Renal pelvis (tissue), 1 donor: ENCODE measurements at regions not wholly inside any gene's neighbourhood (a gene's known extent, or its start where the extent isn't known, plus 50 kb on each side); places are given as distances from the start of the nearest gene placed in this dataset.
A peak's percentile ranks its signal among the peaks of the same experiment; 100 is the strongest.
"Not testable (repeated sequence)": the region's sequence is repeated elsewhere in the genome, so short reads cannot be mapped to it uniquely, and the experiment has no call there.

ENCODE experiments used
- DNase-seq: peaks from one replicate; pipeline ENCODE4 v3.0.0-alpha.2; 2013

GRCh38 chr12:85574291-85574690, 261.9 kb downstream of the RASSF9 start:
- no peak for DNase-seq

- peak; percentile 57 for DNase-seq
Measured at GRCh38 chr12:85575120-85576096, 260.8 kb downstream of the RASSF9 start.

- DNase-seq = no peak
Measured at GRCh38 chr12:85580562-85581168, 255.5 kb downstream of the RASSF9 start.

GRCh38 chr12:85587158-85587557, 249.1 kb downstream of the RASSF9 start:
- no peak for DNase-seq

GRCh38 chr12:85588221-85588620, 248.0 kb downstream of the RASSF9 start:
- DNase-seq = no peak

DNA sequence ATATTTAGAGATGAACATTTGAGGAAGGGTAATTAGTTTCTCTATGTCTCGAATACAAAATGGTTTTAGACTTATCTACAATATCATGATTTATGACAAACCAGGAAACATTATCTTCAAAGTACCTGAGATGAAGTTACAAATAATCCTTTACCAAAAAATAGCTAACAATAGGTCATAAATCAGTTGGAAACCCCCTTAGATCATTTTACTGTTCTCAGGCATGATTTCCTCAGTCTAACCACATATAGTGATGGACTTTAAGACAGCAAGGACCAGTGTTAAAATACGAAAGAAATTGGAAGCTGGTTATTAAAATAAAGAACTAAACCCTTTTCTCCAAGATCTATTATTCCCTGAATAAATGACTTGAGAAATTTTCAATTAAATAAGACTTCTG, 235.4 kb downstream of the RASSF9 start:
- no peak for DNase-seq

DNA sequence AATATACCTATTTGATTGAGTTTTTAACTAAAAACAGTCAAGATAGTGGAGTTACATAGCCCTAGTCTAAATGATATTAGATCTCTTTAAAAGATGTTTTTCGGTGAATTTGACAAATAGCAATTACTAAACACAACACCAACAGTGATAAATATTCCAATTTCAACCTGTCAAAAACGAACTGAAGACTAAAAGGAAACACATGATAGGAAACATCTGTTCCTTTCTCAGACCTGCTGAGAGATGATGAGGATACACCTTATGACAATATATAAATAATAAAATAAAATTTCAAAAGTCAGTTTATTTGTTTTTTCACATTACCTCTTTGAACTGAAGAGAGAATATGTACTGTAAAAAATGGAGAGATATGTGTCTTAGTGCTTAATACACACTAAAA, 232.7 kb downstream of the RASSF9 start:
- no peak for DNase-seq

- DNase-seq = no peak
Measured at GRCh38 chr12:85606455-85606854, 229.8 kb downstream of the RASSF9 start.

- no peak for DNase-seq
Measured at GRCh38 chr12:85609778-85610177, 226.4 kb downstream of the RASSF9 start.

DNA sequence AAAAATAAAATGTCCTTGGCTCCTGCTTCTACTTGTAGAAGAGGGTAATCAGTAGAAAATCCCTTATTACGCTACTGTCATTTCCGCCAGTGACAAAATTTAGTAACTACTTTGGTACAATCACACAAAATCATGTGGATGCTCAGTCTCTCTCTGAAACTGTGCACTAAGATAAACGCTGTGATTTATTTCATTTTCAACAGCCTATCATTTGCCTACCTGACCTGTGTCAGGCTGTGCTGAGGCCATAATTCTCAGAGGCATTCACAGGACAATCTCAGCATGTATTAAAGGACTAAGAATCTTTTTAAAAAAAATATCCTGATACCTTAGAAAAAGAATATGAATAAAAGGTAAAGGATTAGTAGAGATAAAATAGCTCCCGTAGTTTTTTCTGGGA, 226.0 kb downstream of the RASSF9 start:
- no peak for DNase-seq

DNA sequence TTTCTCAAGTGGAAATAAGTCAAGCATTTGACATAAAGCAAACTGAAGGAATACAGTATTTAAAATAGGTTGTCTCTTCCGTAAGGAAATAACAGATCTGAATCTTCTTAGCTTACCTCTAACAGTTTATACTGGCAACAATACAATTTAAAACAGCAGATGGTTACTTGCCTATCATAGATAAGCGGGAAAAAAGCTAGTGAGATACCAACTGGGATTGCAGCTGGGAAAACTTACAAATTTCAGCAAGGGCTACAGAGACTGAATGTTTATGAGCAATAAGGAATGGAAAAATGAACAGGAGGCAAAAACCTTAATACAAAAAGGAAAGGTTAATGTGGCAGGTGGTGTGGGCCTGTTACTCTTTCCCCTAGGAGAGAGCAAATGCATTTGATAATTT, 220.0 kb downstream of the RASSF9 start:
- DNase-seq = no peak

DNA sequence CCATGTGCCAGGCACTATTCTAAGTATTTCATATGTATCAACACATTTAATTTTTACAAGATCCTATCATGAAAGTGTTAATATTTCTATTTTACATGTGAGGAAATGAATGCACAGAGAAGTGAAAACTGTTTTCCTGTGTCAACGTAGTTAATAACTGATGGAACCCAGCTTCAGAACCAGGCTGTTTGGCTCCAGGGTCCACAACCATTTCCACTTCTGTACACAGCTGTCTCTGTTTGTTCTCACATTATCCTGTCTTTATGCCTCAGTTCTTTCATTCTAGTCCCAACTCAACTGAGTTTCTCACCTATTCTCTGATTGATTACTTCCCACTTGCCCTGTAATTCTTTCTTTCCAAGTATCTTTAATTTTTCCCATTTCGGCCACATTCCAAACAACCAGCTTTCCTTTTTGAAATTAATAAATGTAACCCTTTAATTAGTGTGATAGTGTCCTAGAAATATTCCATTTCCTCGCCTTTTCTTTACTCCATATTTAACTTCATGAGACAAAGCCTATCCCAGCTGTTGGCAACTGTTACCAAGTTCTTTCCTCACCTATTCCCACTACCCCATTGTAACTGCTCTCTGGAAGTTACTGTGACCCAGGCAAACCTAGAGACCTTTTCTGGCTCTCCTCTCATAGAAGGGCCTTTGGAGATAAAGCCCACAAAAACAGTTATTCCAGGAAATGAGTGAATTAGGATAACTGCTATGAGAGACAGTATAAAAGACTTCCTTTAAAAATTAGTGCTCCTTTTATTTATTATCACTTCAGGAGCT, 218.7 kb downstream of the RASSF9 start:
- DNase-seq = no peak

GRCh38 chr12:85621041-85621440, 215.2 kb downstream of the RASSF9 start:
- no peak for DNase-seq

- DNase-seq = no peak
Measured at GRCh38 chr12:85623763-85624162, 212.4 kb downstream of the RASSF9 start.

DNA sequence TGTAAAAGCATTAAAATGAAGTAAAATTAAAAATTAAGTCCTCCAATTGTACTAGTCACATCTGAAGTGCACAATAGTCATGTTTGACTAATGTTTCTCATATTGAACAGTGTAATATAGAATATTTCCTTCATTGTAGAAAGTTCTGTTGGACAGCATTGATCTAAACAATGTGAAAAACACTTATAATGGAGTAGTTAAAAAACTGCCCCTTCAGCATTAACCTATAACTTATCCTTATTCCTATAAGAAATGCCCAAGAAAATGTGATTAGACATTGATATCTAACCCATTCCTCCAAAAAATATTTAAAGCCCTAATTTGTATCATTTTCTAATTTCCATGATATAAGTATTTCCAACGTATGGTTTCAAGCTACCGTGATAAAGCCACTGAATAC, 210.7 kb downstream of the RASSF9 start:
- DNase-seq = no peak

GRCh38 chr12:85626001-85626783, 210.0 kb downstream of the RASSF9 start:
- DNase-seq = no peak

DNA sequence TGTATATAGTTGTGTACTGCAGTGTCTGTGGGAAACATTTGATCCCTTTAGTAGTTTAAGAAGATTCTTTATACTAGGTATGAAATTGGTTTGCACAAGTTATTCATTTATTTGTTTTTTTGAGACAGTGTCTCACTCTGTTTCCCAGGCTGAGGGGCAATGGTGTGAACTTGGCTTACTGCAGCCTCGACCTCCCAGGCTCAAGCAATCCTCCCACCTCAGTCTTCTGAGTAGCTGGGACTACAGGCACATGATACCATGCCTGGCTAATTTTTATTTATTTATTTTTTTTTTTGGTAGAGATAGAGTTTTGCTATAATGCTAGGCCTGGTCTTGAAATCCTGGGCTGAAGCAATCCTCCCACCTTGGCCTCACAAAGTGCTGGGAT, 209.4 kb downstream of the RASSF9 start:
- DNase-seq = no peak

- DNase-seq = no peak
Measured at GRCh38 chr12:85627584-85627983, 208.6 kb downstream of the RASSF9 start.

DNA sequence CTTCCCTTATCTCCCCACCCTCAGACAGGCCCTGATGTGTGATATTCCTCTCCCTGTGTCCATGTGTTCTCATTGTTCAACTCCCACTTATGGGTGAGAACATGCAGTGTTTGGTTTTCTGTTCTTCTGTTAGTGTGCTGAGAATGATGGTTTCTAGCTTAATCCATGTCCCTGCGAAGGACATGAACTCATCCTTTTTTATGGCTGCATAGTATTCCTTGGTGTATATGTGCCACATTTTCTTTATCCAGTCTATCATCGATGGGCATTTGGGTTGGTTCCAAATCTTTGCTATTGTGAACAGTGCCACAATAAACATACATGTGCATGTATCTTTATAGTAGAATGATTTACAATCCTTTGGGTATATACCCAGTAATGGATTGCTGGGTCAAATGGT, 207.6 kb downstream of the RASSF9 start:
- not testable (repeated sequence) for DNase-seq

- no peak for DNase-seq
Measured at GRCh38 chr12:85630851-85631250, 205.4 kb downstream of the RASSF9 start.

- DNase-seq = no peak
Measured at GRCh38 chr12:85632390-85632789, 203.8 kb downstream of the RASSF9 start.

DNA sequence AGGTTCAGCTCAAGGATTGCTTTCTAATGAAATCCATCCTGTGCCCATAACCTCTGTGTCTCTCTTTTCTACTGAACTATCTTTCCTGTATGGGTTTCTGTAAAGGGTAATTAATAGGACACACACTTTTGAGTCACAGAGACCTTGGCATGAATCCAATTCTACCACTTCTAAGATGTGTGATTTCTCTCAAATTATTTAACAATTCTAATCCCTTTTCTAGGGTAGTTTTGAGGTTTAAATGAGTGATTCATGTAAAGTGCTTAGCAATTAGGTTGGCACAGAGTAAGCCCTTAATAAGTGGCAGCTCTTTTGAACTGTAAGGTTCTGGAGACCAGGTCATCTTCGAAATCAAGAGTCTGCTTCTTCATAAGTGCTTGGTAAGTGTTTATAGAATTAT, 202.7 kb downstream of the RASSF9 start:
- no peak for DNase-seq
